HG03457 (cell line): ENCODE measurements at regions not wholly inside any gene's neighbourhood (a gene's known extent, or its start where the extent isn't known, plus 50 kb on each side); places are given as distances from the start of the nearest gene placed in this dataset.

ENCODE experiments used
- ATAC-seq: cut with Tn5 transposase; IDR thresholded peaks from one replicate; pipeline ENCODE4 v1.9.1; 2021; ENCODE audit warnings: moderate number of reproducible peaks; ENCODE audit not compliant: unreplicated experiment

- ATAC-seq = no peak
Observed at GRCh38 chr12:105912882-105913678, 225.7 kb downstream of the NUAK1 start.

GRCh38 chr12:105915997-105916759 is 222.6 kb downstream of the NUAK1 start:
- no peak for ATAC-seq

GRCh38 chr12:105916760-105917039 is 222.1 kb downstream of the NUAK1 start:
- ATAC-seq = no peak

- no peak for ATAC-seq
Observed at GRCh38 chr12:105920161-105920684, 218.5 kb downstream of the NUAK1 start.

GRCh38 chr12:105921055-105921454 is 217.7 kb downstream of the NUAK1 start:
- ATAC-seq = no peak

GRCh38 chr12:105921872-105922669 is 216.7 kb downstream of the NUAK1 start:
- ATAC-seq = no peak

GRCh38 chr12:105922670-105923102 is 216.1 kb downstream of the NUAK1 start:
- no peak for ATAC-seq

- no peak for ATAC-seq
Observed at GRCh38 chr12:105924526-105925208, 214.1 kb downstream of the NUAK1 start.

GRCh38 chr12:105927564-105927963 is 211.2 kb downstream of the NUAK1 start:
- no peak for ATAC-seq

GRCh38 chr12:105928436-105928835 is 210.3 kb downstream of the NUAK1 start:
- no peak for ATAC-seq

GRCh38 chr12:105929192-105929591 is 209.6 kb downstream of the NUAK1 start:
- no peak for ATAC-seq

- no peak for ATAC-seq
Observed at GRCh38 chr12:105930557-105931503, 207.9 kb downstream of the NUAK1 start.

- ATAC-seq = no peak
Observed at GRCh38 chr12:105931762-105932570, 206.8 kb downstream of the NUAK1 start.

- ATAC-seq = no peak
Observed at GRCh38 chr12:105933671-105934665, 204.8 kb downstream of the NUAK1 start.

GRCh38 chr12:105935106-105935505 is 203.6 kb downstream of the NUAK1 start:
- ATAC-seq = no peak

GRCh38 chr12:105935981-105936380 is 202.8 kb downstream of the NUAK1 start:
- no peak for ATAC-seq

GRCh38 chr12:105936496-105936895 is 202.3 kb downstream of the NUAK1 start:
- no peak for ATAC-seq

- ATAC-seq = no peak
Observed at GRCh38 chr12:105937009-105937408, 201.7 kb downstream of the NUAK1 start.
